Right ventricle myocardium superior (tissue), 1 donor: ENCODE measurements at regions not wholly inside any gene's neighbourhood (a gene's known extent, or its start where the extent isn't known, plus 50 kb on each side); places are given as distances from the start of the nearest gene placed in this dataset. TPM values are rescaled to one million over a fixed set of nuclear protein-coding genes. Genes with fewer than 3 reads are reported as not detected.

Experiments
- ATAC-seq: fragments of 200-7000 bp; cut with Tn5 transposase; one replicate; pipeline ENCODE4 v1.9.1; 2020; ENCODE audit warnings: mild to moderate bottlenecking; ENCODE audit not compliant: poor library complexity
- DNase-seq: peaks from one replicate; pipeline ENCODE4 v3.0.0-alpha.2; 2020
- intact Hi-C: fragments of 100-400 bp; cut with DNase I; formaldehyde crosslinking; loops from one replicate; pipeline ENCODE4 v1.11.2; 2022
- microRNA-seq: library from miRNA; unstranded; fragments of <30 nt; microRNA quantifications from one replicate; pipeline ENCODE4 v1.2.0, GENCODE V29; 2020
- donor health status: DM: no; HTN: yes; CAD: no; lungs with severe emphysema.

DNA sequence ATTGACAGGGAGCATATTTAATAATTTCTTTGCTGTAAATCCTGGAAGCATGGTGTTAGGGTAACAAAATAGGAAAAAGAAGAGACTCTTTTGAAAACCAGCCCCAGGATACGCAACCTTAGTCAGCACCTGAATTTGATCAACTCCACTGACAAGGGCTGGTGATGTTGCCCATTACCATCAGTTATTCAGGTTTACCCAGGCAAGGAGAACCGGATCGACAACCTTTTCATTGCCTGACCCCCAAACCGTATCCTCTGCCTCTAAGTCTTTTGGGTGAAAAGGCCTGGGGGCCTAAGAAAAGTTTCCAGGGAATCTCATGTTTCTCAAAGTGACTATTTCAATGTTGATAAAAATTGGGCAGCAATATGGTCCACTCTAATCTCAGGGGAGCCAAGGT lies 313.3 kb downstream of the KBTBD8 start:
- DNase-seq = no peak
- ATAC-seq = no peak
- intact Hi-C loops = no loop called here

DNA sequence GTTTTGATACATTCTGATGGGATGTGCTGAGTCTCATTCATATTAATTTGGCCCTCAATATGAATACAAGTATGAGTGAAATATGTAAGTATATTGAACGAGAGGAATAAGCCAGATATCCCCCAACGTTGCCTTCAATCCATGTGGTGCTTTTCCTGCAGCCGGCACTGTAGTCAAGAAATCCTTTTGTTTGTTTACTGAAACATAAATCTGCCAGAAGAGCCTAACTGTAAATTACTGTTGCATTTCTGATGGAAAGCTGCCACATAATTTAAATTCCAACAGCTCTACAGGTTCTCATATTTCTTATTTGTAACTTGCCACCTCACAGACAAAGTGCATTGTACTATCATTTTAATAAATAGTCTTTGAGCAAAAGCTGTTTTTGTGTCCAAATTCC lies 314.0 kb downstream of the KBTBD8 start:
- ATAC-seq = no peak

DNA sequence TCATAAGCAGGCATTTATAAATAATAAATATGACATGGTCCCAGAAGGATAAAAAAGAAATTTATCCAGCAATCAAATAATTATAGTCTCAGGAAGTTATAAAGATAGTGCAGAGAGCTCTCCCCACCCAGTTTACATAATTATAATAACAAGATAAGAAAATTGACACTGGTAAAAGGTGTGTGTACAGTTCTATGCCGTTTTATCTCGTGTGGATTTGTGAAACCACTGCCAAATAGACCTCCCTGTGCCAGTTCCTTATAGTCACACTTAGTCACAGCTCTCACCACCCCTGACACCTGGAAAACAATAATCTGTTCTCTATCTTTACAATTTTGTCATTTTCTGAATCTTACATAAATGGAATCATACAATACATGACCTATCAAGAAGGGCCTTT lies 320.1 kb downstream of the KBTBD8 start:
- DNase-seq = no peak
- ATAC-seq = no peak
- intact Hi-C loops = no loop called here

More for the DNA sequence above, 314.0 kb downstream of the KBTBD8 start:
- DNase-seq = no peak
- intact Hi-C loops = no loop called here

- DNase-seq = no peak
- intact Hi-C loops = no loop called here
- no peak for ATAC-seq
These were observed 326.4 kb downstream of the KBTBD8 start for GRCh38 chr3:67324554-67324953.

Small RNA genes lying in the stretch of these regions (microRNA-seq; reads per million reads assigned to microRNA genes)
- not detected for gene MIR4272
